Colonic mucosa (tissue), 4 donors: ENCODE measurements at regions not wholly inside any gene's neighbourhood (a gene's known extent, or its start where the extent isn't known, plus 50 kb on each side); places are given as distances from the start of the nearest gene placed in this dataset.

Experiments used
- DNase-seq: peaks from one replicate; pipeline ENCODE4 v3.0.0-alpha.2; 2020
- H3K27ac ChIP-seq: fragments of 200-600 bp; one replicate; pipeline ENCODE4 v1.8.0; 2021
- H3K27me3 ChIP-seq: fragments of 200-600 bp; one replicate; pipeline ENCODE4 v1.8.0; 2021
- H3K36me3 ChIP-seq: fragments of 200-600 bp; one replicate; pipeline ENCODE4 v1.8.0; 2021
- H3K4me1 ChIP-seq: fragments of 200-600 bp; one replicate; pipeline ENCODE4 v1.8.0; 2021; ENCODE audit warnings: mild to moderate bottlenecking
- H3K4me3 ChIP-seq: fragments of 200-600 bp; one replicate; pipeline ENCODE4 v1.8.0; 2021
- H3K9ac ChIP-seq, 2 donors: one replicate each; pipeline ENCODE4 v1.7.0; 2013; ENCODE audit warnings: control low read depth in 2 of 2, low read depth in 2 of 2, low read length in 2 of 2
- H3K9me3 ChIP-seq: fragments of 200-600 bp; one replicate; pipeline ENCODE4 v1.8.0; 2021
- CTCF ChIP-seq: fragments of 200-600 bp; IDR thresholded peaks from one replicate; pipeline ENCODE4 v1.8.0; 2022; ENCODE audit warnings: antibody characterized with exemption, mild to moderate bottlenecking
- intact Hi-C: fragments of 100-400 bp; cut with DNase I; formaldehyde crosslinking; loops from one replicate; pipeline ENCODE4 v1.14.1; 2022
- donor health status: healthy.
- donor health status: DM: no; HTN: no; CAD: no.
- donor health status: DM: no; HTN: no; CAD: no.

GRCh38 chr2:51243892-51244535 lies 212.1 kb upstream of the NRXN1 start:
- Histone ChIP-seq H3K4me1 (no peaks in the 10 kb centered on the region), H3K27ac (no peak overlapping the region), H3K9me3 (no peaks in the 10 kb centered on the region), H3K27me3 (no peaks in the 10 kb centered on the region), H3K9ac (no peak overlapping the region), H3K36me3 (no peaks in the 10 kb centered on the region), H3K4me3 (no peak overlapping the region)
- DNase-seq = no peak
- intact Hi-C loops = no loop called here
- no peak for TF ChIP-seq CTCF

- no peak overlapping the region for H3K27ac ChIP-seq
- intact Hi-C loops = no loop called here
- no peak for TF ChIP-seq CTCF
- H3K9me3 ChIP-seq = no peaks in the 10 kb centered on the region
- H3K36me3 ChIP-seq = no peaks in the 10 kb centered on the region
- H3K4me1 ChIP-seq = no peaks in the 10 kb centered on the region
- H3K4me3 ChIP-seq = no peak overlapping the region
- no peak for DNase-seq
- no peak overlapping the region for H3K9ac ChIP-seq
- H3K27me3 ChIP-seq = no peaks in the 10 kb centered on the region
These were observed 205.8 kb upstream of the NRXN1 start for GRCh38 chr2:51237626-51238271.

GRCh38 chr2:51232027-51232426 lies 200.1 kb upstream of the NRXN1 start:
- Histone ChIP-seq H3K9ac (no peak overlapping the region), H3K27me3 (no peaks in the 10 kb centered on the region), H3K9me3 (no peaks in the 10 kb centered on the region), H3K4me1 (no peaks in the 10 kb centered on the region), H3K4me3 (no peak overlapping the region), H3K36me3 (no peaks in the 10 kb centered on the region), H3K27ac (no peak overlapping the region)
- intact Hi-C loops = no loop called here
- DNase-seq = no peak
- TF ChIP-seq CTCF = no peak

GRCh38 chr2:51231071-51231470 lies 199.1 kb upstream of the NRXN1 start:
- Histone ChIP-seq H3K27me3 (no peaks in the 10 kb centered on the region), H3K9me3 (no peaks in the 10 kb centered on the region), H3K9ac (no peak overlapping the region), H3K4me3 (no peak overlapping the region), H3K4me1 (no peaks in the 10 kb centered on the region), H3K36me3 (no peaks in the 10 kb centered on the region), H3K27ac (no peak overlapping the region)
- no peak for DNase-seq
- intact Hi-C loops = no loop called here
- TF ChIP-seq CTCF = no peak

GRCh38 chr2:51225377-51225776 lies 193.4 kb upstream of the NRXN1 start:
- intact Hi-C loops = no loop called here
- H3K4me3 ChIP-seq = no peak overlapping the region

More at GRCh38 chr2:51225377-51225776, 193.4 kb upstream of the NRXN1 start:
- no peak overlapping the region for H3K27ac ChIP-seq
- no peak for TF ChIP-seq CTCF
- H3K27me3 ChIP-seq = no peaks in the 10 kb centered on the region
- H3K4me1 ChIP-seq = no peaks in the 10 kb centered on the region
- no peaks in the 10 kb centered on the region for H3K36me3 ChIP-seq
- DNase-seq = no peak
- no peak overlapping the region for H3K9ac ChIP-seq
- H3K9me3 ChIP-seq = no peaks in the 10 kb centered on the region
